H9 (cell line): ENCODE measurements at regions not wholly inside any gene's neighbourhood (a gene's known extent, or its start where the extent isn't known, plus 50 kb on each side); places are given as distances from the start of the nearest gene placed in this dataset.

ENCODE experiments used
- DNase-seq: peaks from one replicate; pipeline ENCODE4 v3.0.0-alpha.2; 2017
- H2AFZ ChIP-seq: one replicate; pipeline ENCODE4 v1.6.1; 2013; ENCODE audit warnings: mild to moderate bottlenecking, low read length, control low read depth, moderate library complexity
- H2AK5ac ChIP-seq: 2 replicates; pipeline ENCODE4 v1.6.1; 2013; ENCODE audit warnings: low read length, control low read depth, mixed read lengths; ENCODE audit not compliant: insufficient read length
- H2BK120ac ChIP-seq: one replicate; pipeline ENCODE4 v1.6.1; 2013; ENCODE audit warnings: low read depth, mild to moderate bottlenecking, low read length, control low read depth, inconsistent platforms; ENCODE audit not compliant: poor library complexity, severe bottlenecking
- H2BK12ac ChIP-seq: 2 replicates; pipeline ENCODE4 v1.6.1; 2013; ENCODE audit warnings: low read length, control low read depth, mixed read lengths, low read depth; ENCODE audit not compliant: insufficient read length
- H2BK15ac ChIP-seq: 2 replicates; pipeline ENCODE4 v1.6.1; 2013; ENCODE audit warnings: low read depth, low read length, control low read depth
- H2BK20ac ChIP-seq: one replicate; pipeline ENCODE4 v1.6.1; 2013; ENCODE audit warnings: low read depth, mild to moderate bottlenecking, low read length, control low read depth, inconsistent platforms; ENCODE audit not compliant: poor library complexity, severe bottlenecking
- H2BK5ac ChIP-seq: 2 replicates; pipeline ENCODE4 v1.6.1; 2013; ENCODE audit warnings: low read length, control low read depth, mixed read lengths; ENCODE audit not compliant: insufficient read length
- H3K14ac ChIP-seq: 2 replicates; pipeline ENCODE4 v1.6.1; 2013; ENCODE audit warnings: low read length, control low read depth; ENCODE audit not compliant: insufficient read depth
- H3K18ac ChIP-seq: 2 replicates; pipeline ENCODE4 v1.6.1; 2013; ENCODE audit warnings: low read depth, mild to moderate bottlenecking, mixed read lengths, low read length, control low read depth; ENCODE audit not compliant: insufficient read length
- H3K23ac ChIP-seq: 2 replicates; pipeline ENCODE4 v1.6.1; 2013; ENCODE audit warnings: low read length, control low read depth, mixed read lengths, low read depth; ENCODE audit not compliant: insufficient read length
- H3K23me2 ChIP-seq: 2 replicates; pipeline ENCODE4 v1.6.1; 2013; ENCODE audit warnings: low read depth, mild to moderate bottlenecking, mixed read lengths, low read length, control low read depth; ENCODE audit not compliant: insufficient read length, poor library complexity, severe bottlenecking
- H3K27ac ChIP-seq: 2 replicates; pipeline ENCODE4 v1.5.1; 2013; ENCODE audit warnings: low read length, control low read depth, mixed read lengths, low read depth; ENCODE audit not compliant: insufficient read length
- H3K27me3 ChIP-seq: 2 replicates; pipeline ENCODE4 v1.6.1; 2013; ENCODE audit warnings: low read length, control low read depth, inconsistent platforms; ENCODE audit not compliant: insufficient read depth
- H3K4ac ChIP-seq: 2 replicates; pipeline ENCODE4 v1.6.1; 2013; ENCODE audit warnings: low read depth, mild to moderate bottlenecking, control low read depth, inconsistent platforms, low read length, moderate library complexity
- H3K4me1 ChIP-seq: 2 replicates; pipeline ENCODE4 v1.6.1; 2013; ENCODE audit warnings: low read length, control low read depth, inconsistent platforms; ENCODE audit not compliant: insufficient read depth
- H3K4me2 ChIP-seq: 2 replicates; pipeline ENCODE4 v1.6.1; 2013; ENCODE audit warnings: low read length, control low read depth, mixed read lengths; ENCODE audit not compliant: insufficient read length, insufficient read depth
- H3K56ac ChIP-seq: 2 replicates; pipeline ENCODE4 v1.6.1; 2013; ENCODE audit warnings: low read depth, mild to moderate bottlenecking, mixed read lengths, low read length, control low read depth; ENCODE audit not compliant: insufficient read length
- H3K79me1 ChIP-seq: 2 replicates; pipeline ENCODE4 v1.6.1; 2013; ENCODE audit warnings: low read depth, mild to moderate bottlenecking, moderate library complexity, low read length, control low read depth, inconsistent platforms; ENCODE audit not compliant: insufficient read depth, poor library complexity, severe bottlenecking
- H3K79me2 ChIP-seq: 2 replicates; pipeline ENCODE4 v1.6.1; 2013; ENCODE audit warnings: low read length, control low read depth, inconsistent platforms; ENCODE audit not compliant: insufficient read depth
- H3K9ac ChIP-seq: 2 replicates; pipeline ENCODE4 v1.6.1; 2013; ENCODE audit warnings: low read length, control low read depth, mixed read lengths; ENCODE audit not compliant: insufficient read length; ENCODE audit errors: extremely low read depth
- H3K9me3 ChIP-seq: one replicate; pipeline ENCODE4 v1.6.1; 2013; ENCODE audit warnings: low read depth, low read length, inconsistent platforms; ENCODE audit not compliant: control insufficient read depth
- H3T11ph ChIP-seq: one replicate; pipeline ENCODE4 v1.6.1; 2013; ENCODE audit warnings: mild to moderate bottlenecking, low read length, control low read depth, inconsistent platforms
- H4K20me1 ChIP-seq: one replicate; pipeline ENCODE4 v1.6.1; 2013; ENCODE audit not compliant: control insufficient read depth, insufficient read length, insufficient read depth
- H4K5ac ChIP-seq: 2 replicates; pipeline ENCODE4 v1.6.1; 2013; ENCODE audit warnings: low read depth, mild to moderate bottlenecking, mixed read lengths, low read length, control low read depth; ENCODE audit not compliant: insufficient read length
- H4K8ac ChIP-seq: replicated peaks from 2 replicates; pipeline ENCODE4 v1.6.1; 2013; ENCODE audit warnings: low read length, control low read depth, mixed read lengths, low read depth; ENCODE audit not compliant: insufficient read length
- H4K91ac ChIP-seq: 2 replicates; pipeline ENCODE4 v1.6.1; 2013; ENCODE audit warnings: low read depth, mild to moderate bottlenecking, moderate library complexity, mixed read lengths, low read length, control low read depth; ENCODE audit not compliant: insufficient read length
- H3K27ac Mint-ChIP-seq, 3 experiments: 2 replicates in 2 of 3; 3 replicates in 1 of 3; pipeline ENCODE4 v1.8.0; 2020 to 2021; ENCODE audit warnings: mixed read lengths in 3 of 3, mild to moderate bottlenecking in 1 of 3, moderate library complexity in 1 of 3
- H3K27me3 Mint-ChIP-seq: 2 replicates; pipeline ENCODE4 v1.8.0; 2021; ENCODE audit warnings: low read depth, mild to moderate bottlenecking, moderate library complexity, mixed read lengths
- H3K36me3 Mint-ChIP-seq, 3 experiments: 2 replicates in 2 of 3; 3 replicates in 1 of 3; pipeline ENCODE4 v1.8.0; 2020 to 2021; ENCODE audit warnings: low read depth in 3 of 3, mixed read lengths in 3 of 3; ENCODE audit not compliant: insufficient read depth in 1 of 3
- H3K4me1 Mint-ChIP-seq, 2 experiments: 2 replicates each; pipeline ENCODE4 v1.8.0; 2020; ENCODE audit warnings: mixed read lengths in 2 of 2
- H3K4me3 Mint-ChIP-seq, 2 experiments: 2 replicates in 1 of 2; 3 replicates in 1 of 2; pipeline ENCODE4 v1.8.0; 2020 to 2021; ENCODE audit warnings: mild to moderate bottlenecking in 2 of 2, mixed read lengths in 2 of 2, moderate library complexity in 1 of 2
- H3K9me3 Mint-ChIP-seq, 2 experiments: 2 replicates in 1 of 2; 3 replicates in 1 of 2; pipeline ENCODE4 v1.8.0; 2020; ENCODE audit warnings: mild to moderate bottlenecking in 2 of 2, mixed read lengths in 2 of 2, moderate library complexity in 1 of 2
- WGBS: extraction: QIAGEN DNeasy Blood & Tissue Kit; methylation state at CpG from one replicate; pipeline ENCODE4 v1.1.7; 2013; ENCODE audit warnings: missing lambda C conversion rate, low lambda C conversion rate, mixed read lengths; ENCODE audit not compliant: insufficient read length; ENCODE audit errors: extremely low coverage; 5-methylcytosine and 5-hydroxymethylcytosine counted together
- TF ChIP-seq, protein P1 (sequence below): fragments of 200-600 bp; sonication (generic); conservative IDR thresholded peaks from 3 replicates; pipeline ENCODE4 v1.8.0; 2021; ENCODE audit warnings: antibody characterized with exemption, mild to moderate bottlenecking

DNA sequence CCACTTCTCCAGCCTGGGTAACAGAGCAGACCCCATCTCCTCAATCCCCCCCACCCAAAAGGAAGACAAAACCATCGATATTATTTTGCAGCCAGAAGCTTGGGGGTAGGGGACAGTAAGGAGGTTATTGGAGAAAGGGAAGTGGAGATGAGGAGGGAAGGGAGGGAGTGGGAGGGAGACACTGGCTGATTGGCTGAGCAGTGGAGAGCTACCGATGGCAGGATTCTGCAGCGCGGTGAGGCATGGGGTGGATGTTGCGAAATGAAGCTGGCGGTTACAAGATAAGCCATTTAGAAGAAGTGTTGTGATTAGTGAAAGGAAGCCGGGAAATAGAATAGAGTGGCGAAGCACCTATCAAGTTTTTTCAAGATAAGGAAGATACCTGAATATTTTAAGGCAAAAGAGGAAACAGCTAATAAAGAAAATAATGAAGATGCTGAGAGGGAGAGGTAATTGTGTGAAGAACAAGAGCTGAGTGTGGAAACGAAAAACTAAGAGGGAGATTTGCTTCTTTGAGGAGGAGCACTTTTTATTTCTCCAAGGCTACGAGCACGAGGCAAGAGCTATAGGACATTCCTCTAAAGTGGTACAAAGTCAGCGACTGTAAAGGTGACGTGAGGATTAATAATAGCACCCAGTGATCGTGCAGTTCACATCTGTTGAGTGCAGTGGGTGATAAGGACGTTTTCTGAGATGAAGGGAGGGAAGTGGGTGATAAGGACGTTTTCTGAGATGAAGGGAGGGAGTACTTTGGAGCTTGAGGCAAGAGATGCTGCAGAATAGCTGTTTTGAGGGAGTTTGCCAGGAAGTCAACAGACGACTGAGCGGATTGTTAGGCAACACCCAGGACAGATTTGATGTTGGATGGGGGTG, 103.2 kb upstream of the KIF26B start:
- no peak overlapping the region for H3K9ac ChIP-seq
- peaks cover 11 to 18% (median 16%) of the 10 kb centered on the region in 3 experiments; a peak in 6 of 7 replicates for H3K36me3 Mint-ChIP-seq
- no peak overlapping the region for H3K18ac ChIP-seq
- H2BK12ac ChIP-seq, result no peak overlapping the region
- no peak overlapping the region for H3K27ac ChIP-seq
- H4K5ac ChIP-seq, result no peak overlapping the region
- no peak overlapping the region for H2BK5ac ChIP-seq
- H3K79me1 ChIP-seq, result no peaks in the 10 kb centered on the region
- H4K20me1 ChIP-seq, result no peaks in the 10 kb centered on the region
- H3K14ac ChIP-seq, result no peak overlapping the region
- WGBS, result no CpG with 5 or more reads among the region's 18 CpGs
- peaks cover 6% of the 10 kb centered on the region for H3K9me3 ChIP-seq
- no peaks in the 10 kb centered on the region for H3K79me2 ChIP-seq
- peaks cover 35 to 40% of the 10 kb centered on the region in 2 experiments for H3K4me1 Mint-ChIP-seq
- H3K4me3 Mint-ChIP-seq, result peak overlapping the region in 1 of 2 experiments; percentile 15; a peak in 2 of 5 replicates
- H2BK15ac ChIP-seq, result no peak overlapping the region
- H3K23me2 ChIP-seq, result no peaks in the 10 kb centered on the region
- no peak overlapping the region for H3K56ac ChIP-seq
- peaks cover 8% of the 10 kb centered on the region; the same call in 1 of the 2 replicates for H3K4me1 ChIP-seq
- H4K8ac ChIP-seq, result no peak overlapping the region
- H3T11ph ChIP-seq, result no peak overlapping the region
- H3K9me3 Mint-ChIP-seq, result no peaks in the 10 kb centered on the region
- H2AK5ac ChIP-seq, result no peak overlapping the region
- H3K4me2 ChIP-seq, result no peak overlapping the region
- no peaks in the 10 kb centered on the region for H3K27me3 Mint-ChIP-seq
- H4K91ac ChIP-seq, result no peak overlapping the region
- no peak overlapping the region for H3K4ac ChIP-seq
- no peak overlapping the region for H2AFZ ChIP-seq
- H3K27me3 ChIP-seq, result no peaks in the 10 kb centered on the region
- no peak overlapping the region for H2BK120ac ChIP-seq
- H3K23ac ChIP-seq, result no peak overlapping the region
- peak; percentile 61 for DNase-seq
- TF ChIP-seq, protein P1, sequence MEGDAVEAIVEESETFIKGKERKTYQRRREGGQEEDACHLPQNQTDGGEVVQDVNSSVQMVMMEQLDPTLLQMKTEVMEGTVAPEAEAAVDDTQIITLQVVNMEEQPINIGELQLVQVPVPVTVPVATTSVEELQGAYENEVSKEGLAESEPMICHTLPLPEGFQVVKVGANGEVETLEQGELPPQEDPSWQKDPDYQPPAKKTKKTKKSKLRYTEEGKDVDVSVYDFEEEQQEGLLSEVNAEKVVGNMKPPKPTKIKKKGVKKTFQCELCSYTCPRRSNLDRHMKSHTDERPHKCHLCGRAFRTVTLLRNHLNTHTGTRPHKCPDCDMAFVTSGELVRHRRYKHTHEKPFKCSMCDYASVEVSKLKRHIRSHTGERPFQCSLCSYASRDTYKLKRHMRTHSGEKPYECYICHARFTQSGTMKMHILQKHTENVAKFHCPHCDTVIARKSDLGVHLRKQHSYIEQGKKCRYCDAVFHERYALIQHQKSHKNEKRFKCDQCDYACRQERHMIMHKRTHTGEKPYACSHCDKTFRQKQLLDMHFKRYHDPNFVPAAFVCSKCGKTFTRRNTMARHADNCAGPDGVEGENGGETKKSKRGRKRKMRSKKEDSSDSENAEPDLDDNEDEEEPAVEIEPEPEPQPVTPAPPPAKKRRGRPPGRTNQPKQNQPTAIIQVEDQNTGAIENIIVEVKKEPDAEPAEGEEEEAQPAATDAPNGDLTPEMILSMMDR, result no peak
- H2BK20ac ChIP-seq, result no peak overlapping the region
- H3K27ac Mint-ChIP-seq, result peak overlapping the region in 2 of 3 experiments; percentile 11 to 66; a peak in 1 of 7 replicates
